ENCODE measurements at regions not wholly inside any gene's neighbourhood (a gene's known extent, or its start where the extent isn't known, plus 50 kb on each side); places are given as distances from the start of the nearest gene placed in this dataset.

DNA sequence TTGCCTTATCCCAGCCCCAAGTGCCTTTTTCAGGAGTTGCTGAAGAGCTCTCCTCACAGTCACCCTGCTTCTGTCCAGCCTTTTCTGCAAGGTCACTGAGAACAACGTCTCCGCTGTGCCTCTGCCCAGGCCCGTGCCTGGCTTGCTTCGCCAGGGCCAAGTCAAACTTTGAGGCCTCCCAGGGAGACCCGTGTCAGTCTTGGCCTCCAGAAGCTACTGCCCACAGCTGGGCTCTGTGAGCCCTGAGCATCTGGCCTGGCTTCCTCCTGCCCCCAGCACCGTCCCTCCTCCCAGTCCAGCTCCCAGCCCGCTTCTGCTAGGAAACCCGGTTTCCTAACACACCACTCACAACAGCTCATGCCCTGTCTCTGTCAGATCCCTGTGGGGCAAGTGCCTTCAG, 165.9 kb downstream of the TEX29 start:
- Histone ChIP-seq H3K27ac (ENCODE audit: low read depth, low read length, severe bottlenecking) (no peak overlapping the region), H3K4me1 (ENCODE audit: control insufficient read depth, insufficient read depth, low read length, poor library complexity, severe bottlenecking) (no peaks in the 10 kb centered on the region), H3K9me3 (ENCODE audit: control insufficient read depth, low read length) (peaks cover 26% of the 10 kb centered on the region), H3K4me3 (ENCODE audit: extremely low read depth, insufficient read depth, low read length, poor library complexity, severe bottlenecking) (no peak overlapping the region), H3K36me3 (ENCODE audit: control insufficient read depth, insufficient read depth, low read length) (no peaks in the 10 kb centered on the region)
- 86 to 98% methylated on average over 7 to 8 of the region's 8 CpGs for WGBS, 2 experiments (ENCODE audit: insufficient coverage in 2 of 2)

DNA sequence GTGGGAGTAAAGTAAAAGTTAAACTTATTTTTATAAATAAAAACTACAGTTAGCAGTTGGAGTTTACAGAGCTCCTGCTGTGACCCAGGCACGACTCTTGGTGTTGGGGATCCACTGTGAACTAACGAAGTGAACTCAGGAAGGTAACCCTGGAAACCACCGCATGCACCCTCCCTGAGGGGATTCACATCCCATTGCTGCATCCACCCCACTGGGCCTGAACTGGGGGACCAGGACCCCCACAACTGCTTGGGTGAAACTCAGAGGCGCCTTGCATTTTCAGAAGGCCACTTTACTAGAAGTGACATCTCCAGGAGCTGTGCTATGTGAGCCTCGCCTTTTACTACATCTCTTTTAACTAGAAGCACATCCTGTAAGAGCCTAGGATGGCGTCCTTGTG, 166.4 kb downstream of the TEX29 start:
- H3K27ac ChIP-seq (ENCODE audit: low read depth, low read length, severe bottlenecking): no peak overlapping the region
- no peak overlapping the region for H3K4me3 ChIP-seq (ENCODE audit: extremely low read depth, insufficient read depth, low read length, poor library complexity, severe bottlenecking)
- WGBS, 2 experiments (ENCODE audit: insufficient coverage in 2 of 2): 87 to 92% methylated on average over 5 of the region's 6 CpGs
- H3K4me1 ChIP-seq (ENCODE audit: control insufficient read depth, insufficient read depth, low read length, poor library complexity, severe bottlenecking): no peaks in the 10 kb centered on the region
- H3K36me3 ChIP-seq (ENCODE audit: control insufficient read depth, insufficient read depth, low read length): no peaks in the 10 kb centered on the region
- H3K9me3 ChIP-seq (ENCODE audit: control insufficient read depth, low read length): peaks cover 26% of the 10 kb centered on the region

DNA sequence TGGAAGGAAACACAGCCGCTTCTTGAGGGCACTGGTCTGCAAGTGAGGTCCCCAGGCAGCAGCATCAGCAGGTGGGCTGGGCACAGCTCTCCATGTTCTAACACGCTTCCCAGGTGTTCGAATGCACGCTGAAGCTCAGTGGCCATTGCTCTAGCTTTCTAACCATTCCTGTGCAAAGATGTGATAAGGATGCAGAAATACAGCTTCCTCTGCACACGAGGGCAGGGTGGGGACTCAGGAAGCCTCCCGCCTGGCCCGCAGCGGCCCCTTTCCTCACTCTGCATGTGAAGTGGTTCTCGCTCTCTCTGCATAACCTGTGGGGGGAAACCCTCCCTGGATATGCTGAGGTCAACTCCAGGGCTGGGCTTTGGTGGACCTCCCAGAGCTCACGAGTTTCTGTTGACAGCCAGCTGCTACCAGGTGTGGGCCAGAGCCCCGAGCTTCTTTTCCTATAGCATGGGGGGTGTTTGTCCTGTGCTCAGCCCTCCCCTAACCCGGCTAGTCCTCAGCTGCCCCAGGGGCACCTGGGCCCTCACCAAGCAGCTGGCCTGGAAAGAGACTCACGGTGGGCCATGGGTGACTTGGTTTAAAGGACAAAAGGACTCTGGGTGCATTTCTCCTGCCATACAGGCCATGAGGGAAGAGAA, 168.2 kb downstream of the TEX29 start:
- no peaks in the 10 kb centered on the region for H3K36me3 ChIP-seq (ENCODE audit: control insufficient read depth, insufficient read depth, low read length)
- H3K9me3 ChIP-seq (ENCODE audit: control insufficient read depth, low read length): peaks cover 26% of the 10 kb centered on the region
- H3K4me1 ChIP-seq (ENCODE audit: control insufficient read depth, insufficient read depth, low read length, poor library complexity, severe bottlenecking): no peaks in the 10 kb centered on the region
- H3K4me3 ChIP-seq (ENCODE audit: extremely low read depth, insufficient read depth, low read length, poor library complexity, severe bottlenecking): no peak overlapping the region
- WGBS, 2 experiments (ENCODE audit: insufficient coverage in 2 of 2): 84 to 86% methylated on average over 8 to 11 of the region's 13 CpGs
- no peak overlapping the region for H3K27ac ChIP-seq (ENCODE audit: low read depth, low read length, severe bottlenecking)

DNA sequence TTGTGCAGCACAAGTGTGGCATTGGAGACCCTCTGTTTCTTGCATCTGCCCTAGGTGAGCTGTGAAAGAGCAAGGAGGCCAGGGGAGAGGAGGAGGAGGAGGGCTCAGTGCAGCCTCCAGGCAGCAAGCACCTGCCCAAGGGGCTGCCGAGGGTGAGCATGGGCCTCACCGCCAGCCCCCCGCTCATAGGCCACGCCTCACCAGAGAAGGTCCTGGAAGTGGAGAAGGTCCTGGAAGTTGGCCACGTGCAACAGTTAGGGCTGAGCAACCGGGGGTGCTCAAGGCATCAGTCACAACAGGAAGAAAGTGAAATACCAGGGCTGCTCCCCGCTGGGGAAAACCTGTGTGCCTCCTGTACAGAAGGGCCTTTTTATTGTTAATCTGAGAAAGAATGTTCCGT, 168.9 kb downstream of the TEX29 start:
- H3K4me1 ChIP-seq (ENCODE audit: control insufficient read depth, insufficient read depth, low read length, poor library complexity, severe bottlenecking): no peaks in the 10 kb centered on the region
- H3K4me3 ChIP-seq (ENCODE audit: extremely low read depth, insufficient read depth, low read length, poor library complexity, severe bottlenecking): no peak overlapping the region
- no peak overlapping the region for H3K27ac ChIP-seq (ENCODE audit: low read depth, low read length, severe bottlenecking)
- H3K9me3 ChIP-seq (ENCODE audit: control insufficient read depth, low read length): peaks cover 26% of the 10 kb centered on the region
- WGBS, 2 experiments (ENCODE audit: insufficient coverage in 2 of 2): 85 to 90% methylated on average over 8 of the region's 8 CpGs
- H3K36me3 ChIP-seq (ENCODE audit: control insufficient read depth, insufficient read depth, low read length): no peaks in the 10 kb centered on the region

DNA sequence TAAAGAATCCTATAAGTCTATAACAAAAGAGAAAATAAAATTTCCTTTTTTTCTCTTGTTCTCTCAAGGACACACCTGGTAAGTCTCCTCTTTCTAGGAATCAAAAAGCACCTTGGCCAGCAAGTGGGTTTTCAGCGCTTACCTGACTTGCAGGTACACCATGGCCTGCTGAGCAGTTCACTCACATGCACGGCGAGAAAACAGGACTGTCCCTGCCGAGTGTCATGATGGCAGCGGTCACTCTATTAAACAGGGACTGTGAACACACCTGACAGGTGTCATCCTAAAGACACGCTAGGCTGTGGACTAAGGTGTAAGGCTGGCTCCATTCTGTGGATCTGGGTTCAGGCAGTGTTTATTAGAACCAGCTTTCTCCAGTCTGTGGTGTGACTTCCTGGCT, 170.2 kb downstream of the TEX29 start:
- no peaks in the 10 kb centered on the region for H3K4me1 ChIP-seq (ENCODE audit: control insufficient read depth, insufficient read depth, low read length, poor library complexity, severe bottlenecking)
- 89 to 90% methylated on average over 6 of the region's 6 CpGs for WGBS, 2 experiments (ENCODE audit: insufficient coverage in 2 of 2)
- H3K4me3 ChIP-seq (ENCODE audit: extremely low read depth, insufficient read depth, low read length, poor library complexity, severe bottlenecking): no peak overlapping the region
- H3K9me3 ChIP-seq (ENCODE audit: control insufficient read depth, low read length): peaks cover 23% of the 10 kb centered on the region
- H3K36me3 ChIP-seq (ENCODE audit: control insufficient read depth, insufficient read depth, low read length): no peaks in the 10 kb centered on the region
- H3K27ac ChIP-seq (ENCODE audit: low read depth, low read length, severe bottlenecking): no peak overlapping the region

DNA sequence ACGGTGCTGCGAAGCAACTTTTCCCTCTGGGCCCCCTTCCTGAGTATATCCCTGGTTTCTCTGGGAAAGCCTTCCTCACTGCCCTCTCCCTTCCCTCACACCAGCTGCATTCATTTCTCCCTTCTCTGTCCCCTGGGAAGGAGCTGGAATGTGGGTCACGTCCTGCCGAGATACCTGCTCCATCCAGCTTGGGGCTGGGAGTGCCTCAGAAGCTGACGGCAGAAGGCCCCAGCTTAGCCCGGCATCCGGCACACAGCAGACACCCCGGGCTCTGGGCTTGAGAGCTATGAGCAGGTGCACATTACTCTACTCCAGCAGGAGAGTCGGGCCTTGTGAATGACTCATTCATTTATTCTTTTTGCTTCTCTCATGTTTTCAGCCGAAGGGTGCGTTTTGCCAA, 170.6 kb downstream of the TEX29 start:
- Histone ChIP-seq H3K4me1 (ENCODE audit: control insufficient read depth, insufficient read depth, low read length, poor library complexity, severe bottlenecking) (no peaks in the 10 kb centered on the region), H3K9me3 (ENCODE audit: control insufficient read depth, low read length) (peaks cover 20% of the 10 kb centered on the region), H3K27ac (ENCODE audit: low read depth, low read length, severe bottlenecking) (no peak overlapping the region), H3K4me3 (ENCODE audit: extremely low read depth, insufficient read depth, low read length, poor library complexity, severe bottlenecking) (no peak overlapping the region), H3K36me3 (ENCODE audit: control insufficient read depth, insufficient read depth, low read length) (no peaks in the 10 kb centered on the region)
- WGBS, 2 experiments (ENCODE audit: insufficient coverage in 2 of 2): 88 to 89% methylated on average over 3 to 9 of the region's 11 CpGs

DNA sequence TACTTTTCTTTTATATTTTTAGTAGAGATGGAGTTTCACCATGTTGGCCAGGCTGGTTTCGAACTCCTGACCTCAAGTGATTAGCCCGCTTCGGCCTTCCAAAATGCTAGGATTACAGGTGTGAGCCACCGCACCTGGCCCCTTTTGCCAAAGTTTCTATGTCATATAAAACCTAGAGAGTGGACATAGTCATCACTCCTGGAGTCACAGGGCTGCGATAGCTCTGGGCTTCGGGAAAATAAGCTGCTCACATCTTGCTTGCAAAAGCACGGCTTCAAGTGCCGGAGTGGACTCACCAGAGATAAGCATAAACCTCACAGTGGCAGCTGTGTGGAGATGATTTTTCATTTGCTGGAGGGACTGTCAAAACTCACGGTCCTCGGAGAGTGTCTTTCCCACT, 171.2 kb downstream of the TEX29 start:
- peaks cover 15% of the 10 kb centered on the region for H3K9me3 ChIP-seq (ENCODE audit: control insufficient read depth, low read length)
- no peaks in the 10 kb centered on the region for H3K4me1 ChIP-seq (ENCODE audit: control insufficient read depth, insufficient read depth, low read length, poor library complexity, severe bottlenecking)
- no peak overlapping the region for H3K4me3 ChIP-seq (ENCODE audit: extremely low read depth, insufficient read depth, low read length, poor library complexity, severe bottlenecking)
- WGBS, 2 experiments (ENCODE audit: insufficient coverage in 2 of 2): 83% methylated on average over 9 to 10 of the region's 10 CpGs
- H3K36me3 ChIP-seq (ENCODE audit: control insufficient read depth, insufficient read depth, low read length): no peaks in the 10 kb centered on the region
- no peak overlapping the region for H3K27ac ChIP-seq (ENCODE audit: low read depth, low read length, severe bottlenecking)

DNA sequence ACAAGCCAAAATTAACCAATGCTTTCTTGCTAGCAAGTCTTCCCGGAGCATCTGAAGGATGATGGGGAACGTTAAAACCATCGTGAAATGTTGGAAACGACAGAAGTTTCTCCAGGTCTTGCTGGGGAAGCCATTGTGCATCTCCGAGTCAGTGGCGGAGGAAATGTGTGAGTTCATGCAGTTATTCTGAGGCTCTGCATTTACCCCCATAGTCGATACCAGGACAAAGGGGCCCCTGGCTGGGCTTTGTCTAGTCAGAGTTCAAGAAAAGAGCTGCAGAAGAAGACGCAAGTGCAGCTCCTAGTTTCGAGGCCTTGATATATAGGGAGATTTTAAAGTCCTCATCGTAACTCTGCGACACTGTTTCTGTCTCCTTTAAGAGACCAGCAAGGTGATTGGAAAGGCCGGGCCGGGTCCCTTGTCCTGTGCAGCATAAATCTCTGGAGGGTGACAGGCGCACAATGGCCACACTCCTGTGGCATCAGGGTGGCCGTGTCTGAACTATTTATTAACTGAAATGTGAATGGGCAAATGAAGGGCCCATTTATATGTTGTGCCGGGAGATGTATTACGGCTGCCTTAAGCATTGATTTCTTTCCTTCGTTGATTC, 172.0 kb downstream of the TEX29 start:
- 86 to 91% methylated on average over 17 to 18 of the region's 18 CpGs for whole genome bisulfite sequencing, 2 experiments (ENCODE audit: insufficient coverage in 2 of 2)
- Histone ChIP-seq H3K4me3 (ENCODE audit: extremely low read depth, insufficient read depth, low read length, poor library complexity, severe bottlenecking) (no peak overlapping the region), H3K36me3 (ENCODE audit: control insufficient read depth, insufficient read depth, low read length) (no peaks in the 10 kb centered on the region)

DNA sequence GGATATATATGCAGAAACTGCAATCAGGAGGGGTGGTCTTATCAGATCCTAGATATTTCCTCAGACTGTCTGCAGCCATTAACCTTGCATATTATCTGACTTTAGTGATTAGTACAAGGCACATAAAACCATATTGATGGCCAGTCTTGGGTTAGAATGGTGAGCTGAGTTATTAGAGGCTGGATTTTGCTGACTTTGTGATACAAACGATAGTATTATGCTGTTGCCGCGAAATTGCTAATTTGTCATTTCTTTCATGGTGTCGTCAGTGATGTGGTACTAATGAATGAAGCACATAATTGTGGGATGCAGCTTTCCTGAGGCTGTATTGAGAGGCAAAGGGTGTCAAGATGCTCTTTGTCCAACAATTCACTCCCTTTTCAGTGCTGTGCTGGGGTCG, 172.5 kb downstream of the TEX29 start:
- H3K36me3 ChIP-seq (ENCODE audit: control insufficient read depth, insufficient read depth, low read length): no peaks in the 10 kb centered on the region
- peaks cover 5% of the 10 kb centered on the region for H3K9me3 ChIP-seq (ENCODE audit: control insufficient read depth, low read length)
- H3K4me3 ChIP-seq (ENCODE audit: extremely low read depth, insufficient read depth, low read length, poor library complexity, severe bottlenecking): no peak overlapping the region
- no peaks in the 10 kb centered on the region for H3K4me1 ChIP-seq (ENCODE audit: control insufficient read depth, insufficient read depth, low read length, poor library complexity, severe bottlenecking)
- WGBS, 2 experiments (ENCODE audit: insufficient coverage in 2 of 2): 83 to 88% methylated on average over 5 of the region's 5 CpGs
- H3K27ac ChIP-seq (ENCODE audit: low read depth, low read length, severe bottlenecking): no peak overlapping the region

More for the DNA sequence above, 172.0 kb downstream of the TEX29 start:
- Histone ChIP-seq H3K4me1 (ENCODE audit: control insufficient read depth, insufficient read depth, low read length, poor library complexity, severe bottlenecking) (no peaks in the 10 kb centered on the region), H3K9me3 (ENCODE audit: control insufficient read depth, low read length) (peaks cover 9% of the 10 kb centered on the region), H3K27ac (ENCODE audit: low read depth, low read length, severe bottlenecking) (no peak overlapping the region)

DNA sequence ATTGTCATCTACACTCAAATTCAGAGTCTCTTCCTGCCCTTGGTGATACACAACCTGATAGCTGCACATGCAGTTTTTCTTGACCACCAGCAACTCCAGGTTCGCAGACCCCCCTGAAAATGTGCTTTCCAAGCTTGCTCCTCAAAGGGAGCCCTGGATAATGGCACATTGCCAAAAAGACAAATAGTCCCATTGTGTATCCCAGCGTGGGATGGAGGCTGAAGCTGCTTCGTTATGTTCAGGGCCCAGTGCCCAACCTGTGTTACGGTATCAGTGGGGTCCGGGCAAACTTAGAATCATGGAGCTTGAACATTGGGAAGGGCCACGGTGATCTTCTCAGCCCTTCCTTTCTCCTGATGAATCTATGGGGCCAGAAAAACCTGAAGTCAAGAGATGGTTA, 173.0 kb downstream of the TEX29 start:
- H3K27ac ChIP-seq (ENCODE audit: low read depth, low read length, severe bottlenecking): no peak overlapping the region
- peaks cover 3% of the 10 kb centered on the region for H3K9me3 ChIP-seq (ENCODE audit: control insufficient read depth, low read length)
- no peaks in the 10 kb centered on the region for H3K36me3 ChIP-seq (ENCODE audit: control insufficient read depth, insufficient read depth, low read length)
- 89 to 98% methylated on average over 5 to 6 of the region's 6 CpGs for WGBS, 2 experiments (ENCODE audit: insufficient coverage in 2 of 2)
- H3K4me3 ChIP-seq (ENCODE audit: extremely low read depth, insufficient read depth, low read length, poor library complexity, severe bottlenecking): no peak overlapping the region
- H3K4me1 ChIP-seq (ENCODE audit: control insufficient read depth, insufficient read depth, low read length, poor library complexity, severe bottlenecking): no peaks in the 10 kb centered on the region

DNA sequence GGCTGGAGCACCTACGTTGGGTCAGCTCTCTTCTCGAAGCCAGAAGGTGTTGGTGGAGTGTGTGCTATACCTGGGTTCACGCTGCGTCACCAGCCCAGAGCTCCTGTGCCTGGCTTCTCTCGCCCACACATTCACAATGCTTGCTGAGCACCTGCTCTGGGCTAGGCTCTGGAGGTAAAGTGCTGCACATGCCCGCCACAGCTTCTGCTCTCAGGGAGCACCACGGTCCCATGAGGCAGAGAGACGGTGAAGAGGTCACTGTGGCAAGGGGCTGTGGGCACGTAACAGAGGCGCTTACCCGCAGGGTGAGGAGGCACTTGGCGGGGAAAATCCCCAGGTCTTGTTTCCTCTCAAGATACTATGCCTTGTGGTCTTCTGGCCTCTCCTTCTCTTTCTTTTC, 174.2 kb downstream of the TEX29 start:
- 85 to 95% methylated on average over 7 to 11 of the region's 12 CpGs for WGBS, 2 experiments (ENCODE audit: insufficient coverage in 2 of 2)
- Histone ChIP-seq H3K4me1 (ENCODE audit: control insufficient read depth, insufficient read depth, low read length, poor library complexity, severe bottlenecking) (no peaks in the 10 kb centered on the region), H3K27ac (ENCODE audit: low read depth, low read length, severe bottlenecking) (no peak overlapping the region), H3K4me3 (ENCODE audit: extremely low read depth, insufficient read depth, low read length, poor library complexity, severe bottlenecking) (no peak overlapping the region), H3K36me3 (ENCODE audit: control insufficient read depth, insufficient read depth, low read length) (no peaks in the 10 kb centered on the region), H3K9me3 (ENCODE audit: control insufficient read depth, low read length) (no peaks in the 10 kb centered on the region)
